ENCODE measurements at regions not wholly inside any gene's neighbourhood (a gene's known extent, or its start where the extent isn't known, plus 50 kb on each side); places are given as distances from the start of the nearest gene placed in this dataset.

DNA sequence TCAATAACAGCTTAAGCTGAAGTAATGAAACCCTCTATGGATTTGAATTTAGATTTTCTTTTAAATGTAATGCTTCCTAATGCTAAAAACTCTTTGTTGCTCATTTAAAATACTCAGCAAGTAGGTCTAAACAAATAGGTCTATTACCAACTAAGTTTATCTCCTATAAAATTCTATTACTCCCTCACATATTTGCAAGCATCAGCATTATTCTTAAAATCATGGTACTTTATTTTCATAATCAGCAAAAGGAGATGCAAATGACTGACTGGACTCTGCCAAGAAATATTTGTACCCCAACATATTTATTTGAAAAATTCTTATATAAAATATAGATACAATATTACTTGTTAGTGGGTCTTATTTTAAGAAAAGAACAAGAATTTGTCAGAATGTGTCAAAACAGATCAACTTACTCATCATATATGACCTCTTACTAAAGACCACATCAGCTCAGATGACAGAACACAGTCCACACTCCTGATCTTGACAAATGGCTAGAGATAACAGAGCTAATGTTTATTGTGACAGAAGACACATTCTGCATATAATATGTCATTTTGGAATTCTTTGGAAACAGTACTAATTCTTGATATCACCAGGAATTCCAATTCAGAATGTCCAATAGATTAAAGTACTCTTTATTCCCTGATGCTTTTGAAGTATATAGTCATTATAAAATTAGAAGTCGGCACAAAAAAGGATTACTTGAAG, 704.6 kb upstream of the PCDH9 start:
- TF ChIP-seq, protein P1, sequence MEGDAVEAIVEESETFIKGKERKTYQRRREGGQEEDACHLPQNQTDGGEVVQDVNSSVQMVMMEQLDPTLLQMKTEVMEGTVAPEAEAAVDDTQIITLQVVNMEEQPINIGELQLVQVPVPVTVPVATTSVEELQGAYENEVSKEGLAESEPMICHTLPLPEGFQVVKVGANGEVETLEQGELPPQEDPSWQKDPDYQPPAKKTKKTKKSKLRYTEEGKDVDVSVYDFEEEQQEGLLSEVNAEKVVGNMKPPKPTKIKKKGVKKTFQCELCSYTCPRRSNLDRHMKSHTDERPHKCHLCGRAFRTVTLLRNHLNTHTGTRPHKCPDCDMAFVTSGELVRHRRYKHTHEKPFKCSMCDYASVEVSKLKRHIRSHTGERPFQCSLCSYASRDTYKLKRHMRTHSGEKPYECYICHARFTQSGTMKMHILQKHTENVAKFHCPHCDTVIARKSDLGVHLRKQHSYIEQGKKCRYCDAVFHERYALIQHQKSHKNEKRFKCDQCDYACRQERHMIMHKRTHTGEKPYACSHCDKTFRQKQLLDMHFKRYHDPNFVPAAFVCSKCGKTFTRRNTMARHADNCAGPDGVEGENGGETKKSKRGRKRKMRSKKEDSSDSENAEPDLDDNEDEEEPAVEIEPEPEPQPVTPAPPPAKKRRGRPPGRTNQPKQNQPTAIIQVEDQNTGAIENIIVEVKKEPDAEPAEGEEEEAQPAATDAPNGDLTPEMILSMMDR (IDR thresholded peaks at IDR 0.05) = no peak
- TF ChIP-seq EZH2 (IDR thresholded peaks at IDR 0.05) = no peak
- TF ChIP-seq EZH2phosphoT487 (IDR thresholded peaks at IDR 0.05) = no peak

Measured in neural progenitor cell (in vitro differentiated cells).